GM12892 (cell line): ENCODE measurements at regions not wholly inside any gene's neighbourhood (a gene's known extent, or its start where the extent isn't known, plus 50 kb on each side); places are given as distances from the start of the nearest gene placed in this dataset.

Experiments
- DNase-seq: peaks from one replicate; pipeline ENCODE4 v3.0.0; 2011; ENCODE audit not compliant: insufficient read length
- FAIRE-seq: peaks from 2 replicates; lab custom pipeline; 2011; peaks lifted over from hg19 to GRCh38; lab: Jason Lieb, UNC
- POLR2A ChIP-seq: IDR thresholded peaks from 2 replicates; pipeline ENCODE4 v1.6.1; 2011; ENCODE audit warnings: low read depth, low read length, control low read depth
- POLR2AphosphoS5 ChIP-seq: IDR thresholded peaks from 2 replicates; pipeline ENCODE4 v1.6.1; 2011; ENCODE audit warnings: low read depth, low read length, control low read depth
- TAF1 ChIP-seq: IDR thresholded peaks from 2 replicates; pipeline ENCODE4 v1.6.1; 2011; ENCODE audit warnings: low read depth, mild to moderate bottlenecking, control low read depth, low read length, borderline replicate concordance

GRCh38 chr10:121338206-121338980 is 259.9 kb downstream of the FGFR2 start:
- FAIRE-seq, result no peak
- TF ChIP-seq POLR2A (no peak), TAF1 (no peak), POLR2AphosphoS5 (no peak)
- DNase-seq, result no peak

DNA sequence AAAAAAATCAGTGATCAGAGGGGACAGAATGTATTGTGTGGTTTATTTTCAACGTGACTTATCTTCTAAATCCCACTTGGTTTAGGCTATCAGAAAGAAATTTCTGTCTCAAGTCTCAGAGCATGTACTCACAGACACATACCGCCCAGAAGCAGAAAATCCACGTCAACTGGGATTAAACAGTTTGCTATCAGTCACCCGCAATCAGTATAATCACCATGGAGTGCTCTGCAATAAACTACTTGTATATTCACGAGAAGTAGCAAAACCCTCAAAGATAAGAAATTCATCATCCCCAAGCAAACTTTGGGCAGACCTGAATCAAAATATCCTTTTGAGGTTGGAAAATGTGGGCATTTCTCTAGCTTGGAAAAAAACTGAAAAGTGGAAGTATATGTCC is 259.1 kb downstream of the FGFR2 start:
- FAIRE-seq (no peak), DNase-seq (no peak)
- TF ChIP-seq POLR2AphosphoS5, result no peak
- no peak for TF ChIP-seq TAF1
- no peak for TF ChIP-seq POLR2A

DNA sequence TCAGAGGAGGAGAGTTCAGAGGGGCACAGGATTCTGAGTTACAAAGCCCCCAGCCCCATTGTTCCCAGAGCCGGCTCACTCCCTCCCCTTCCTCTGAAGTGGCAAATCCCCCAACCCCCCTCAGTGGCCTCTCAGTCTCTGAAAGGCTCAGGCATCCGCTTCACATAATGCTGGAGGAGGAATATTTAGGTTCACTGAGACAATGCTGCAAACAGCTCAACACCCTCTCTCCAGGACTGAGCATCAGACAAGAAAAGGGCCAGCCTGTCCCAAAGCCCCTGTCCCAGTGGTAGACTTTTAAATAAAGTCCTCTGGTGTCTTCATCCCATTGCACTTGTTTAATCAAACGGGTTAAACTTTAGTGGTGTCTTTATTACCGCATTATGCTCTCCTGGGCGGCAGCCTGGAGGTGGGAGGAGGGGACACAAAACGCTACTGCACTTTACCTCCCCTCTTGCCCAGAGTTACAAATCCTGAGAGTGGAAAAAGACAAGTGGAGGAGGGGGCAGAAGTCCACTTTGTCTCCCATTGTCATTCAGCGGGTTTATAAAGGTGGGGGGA is 257.9 kb downstream of the FGFR2 start:
- TF ChIP-seq POLR2AphosphoS5, result no peak
- no peak for TF ChIP-seq POLR2A
- TF ChIP-seq TAF1, result no peak
- no peak for FAIRE-seq
- no peak for DNase-seq

- no peak for DNase-seq
- TF ChIP-seq POLR2AphosphoS5, result no peak
- no peak for TF ChIP-seq TAF1
- TF ChIP-seq POLR2A, result no peak
- FAIRE-seq, result no peak
Observed at GRCh38 chr10:121351540-121351939, 246.7 kb downstream of the FGFR2 start.

DNA sequence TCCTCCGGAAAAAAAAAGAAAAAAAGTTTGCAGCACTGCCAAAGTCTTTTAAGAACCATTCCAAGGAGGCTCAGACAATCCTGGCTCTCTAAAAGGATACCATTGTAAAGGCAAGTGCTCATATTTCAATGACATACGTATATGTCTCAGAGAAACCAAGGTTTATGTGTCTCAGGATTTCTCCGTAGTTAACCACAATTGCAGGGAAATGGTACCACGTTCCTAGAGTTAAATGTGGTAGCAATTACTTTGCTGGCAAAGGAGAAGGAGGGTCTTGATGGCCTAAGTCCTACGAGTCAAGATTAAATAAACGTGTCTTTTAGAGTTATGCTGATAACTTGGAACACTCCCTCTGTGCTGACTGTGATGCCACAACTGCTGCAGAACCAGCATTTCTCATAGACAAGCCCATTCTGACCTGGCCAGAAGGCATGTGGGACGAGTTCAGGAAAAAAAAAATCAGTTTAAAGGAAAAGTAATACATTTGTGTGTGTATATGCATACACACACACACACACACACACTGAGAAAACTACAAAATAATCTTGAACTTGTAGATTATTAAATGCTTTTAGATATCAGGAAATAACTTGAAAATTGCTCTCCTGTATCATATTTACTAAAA is 245.9 kb downstream of the FGFR2 start:
- no peak for TF ChIP-seq POLR2AphosphoS5
- TF ChIP-seq POLR2A, result no peak
- no peak for TF ChIP-seq TAF1
- DNase-seq, result no peak
- FAIRE-seq, result no peak

GRCh38 chr10:121355161-121355560 is 243.1 kb downstream of the FGFR2 start:
- DNase-seq (no peak), FAIRE-seq (no peak)
- TF ChIP-seq TAF1 (no peak), POLR2AphosphoS5 (no peak), POLR2A (no peak)

DNA sequence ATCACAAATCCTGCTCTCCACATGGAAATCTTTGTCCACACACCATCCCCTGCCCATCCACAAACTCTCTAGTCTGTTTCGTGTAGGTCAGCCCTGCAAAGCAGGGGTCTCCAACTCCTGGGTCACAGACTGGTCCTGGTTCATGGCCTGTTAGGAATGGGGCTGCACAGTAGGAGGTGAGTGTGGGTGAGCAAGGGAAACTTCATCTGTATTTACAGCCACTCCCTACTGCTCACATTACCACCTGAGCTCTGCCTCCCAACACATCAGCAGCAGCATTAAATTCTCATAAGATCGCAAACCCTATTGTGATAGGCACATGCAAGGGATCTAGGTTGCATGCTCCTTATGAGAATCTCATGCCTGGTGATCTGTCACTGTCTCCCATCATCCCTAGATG is 242.1 kb downstream of the FGFR2 start:
- no peak for DNase-seq
- FAIRE-seq, result no peak
- TF ChIP-seq POLR2A, result no peak
- no peak for TF ChIP-seq TAF1
- no peak for TF ChIP-seq POLR2AphosphoS5

DNA sequence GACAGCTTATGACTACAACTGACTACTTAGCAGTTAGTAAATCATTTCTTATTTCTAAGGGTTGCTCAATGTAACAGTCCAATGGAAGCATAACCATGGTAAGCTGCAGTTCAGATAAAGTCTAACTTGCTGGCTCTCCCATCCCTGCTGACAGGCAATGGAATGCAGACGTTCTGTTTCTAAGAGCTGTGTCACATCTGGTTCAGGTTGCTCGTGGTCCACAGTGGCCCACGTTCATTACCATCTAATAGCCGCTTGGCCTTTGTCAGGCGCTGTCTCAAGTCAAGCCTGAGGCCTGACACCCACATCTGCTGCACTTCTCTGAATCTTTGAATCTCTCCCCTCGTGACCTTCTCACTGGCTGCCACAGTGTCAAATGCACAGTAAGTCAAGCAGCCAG is 240.8 kb downstream of the FGFR2 start:
- TF ChIP-seq TAF1 (no peak), POLR2A (no peak), POLR2AphosphoS5 (no peak)
- no peak for DNase-seq
- FAIRE-seq, result no peak

- DNase-seq (no peak), FAIRE-seq (no peak)
- TF ChIP-seq POLR2AphosphoS5 (no peak), TAF1 (no peak), POLR2A (no peak)
Observed at GRCh38 chr10:121362026-121362425, 236.2 kb downstream of the FGFR2 start.

DNA sequence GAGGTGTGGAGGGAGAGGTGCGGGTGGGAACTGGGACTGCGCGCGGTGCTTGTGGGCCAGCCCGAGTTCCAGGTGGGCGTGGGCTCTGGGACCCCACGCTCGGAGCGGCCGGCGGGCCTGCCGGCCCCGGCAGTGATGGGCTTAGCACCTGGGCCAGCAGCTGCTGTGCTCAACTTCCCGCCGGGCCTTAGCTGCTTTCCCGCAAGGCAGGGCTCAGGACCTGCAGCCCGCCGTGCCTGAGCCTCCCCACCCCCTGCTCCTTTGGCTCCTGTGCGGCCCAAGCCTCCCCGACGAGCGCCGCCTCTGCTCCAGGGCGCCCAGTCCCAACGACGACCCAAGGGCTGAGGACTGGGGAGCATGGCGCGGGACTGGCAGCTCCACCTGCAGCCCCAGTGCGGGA is 232.7 kb downstream of the FGFR2 start:
- DNase-seq (no peak), FAIRE-seq (no peak)
- TF ChIP-seq POLR2AphosphoS5 (no peak), POLR2A (no peak), TAF1 (no peak)

- DNase-seq, result no peak
- FAIRE-seq, result no peak
- no peak for TF ChIP-seq POLR2A
- TF ChIP-seq POLR2AphosphoS5, result no peak
- TF ChIP-seq TAF1, result no peak
Observed at GRCh38 chr10:121368347-121369025, 229.8 kb downstream of the FGFR2 start.

DNA sequence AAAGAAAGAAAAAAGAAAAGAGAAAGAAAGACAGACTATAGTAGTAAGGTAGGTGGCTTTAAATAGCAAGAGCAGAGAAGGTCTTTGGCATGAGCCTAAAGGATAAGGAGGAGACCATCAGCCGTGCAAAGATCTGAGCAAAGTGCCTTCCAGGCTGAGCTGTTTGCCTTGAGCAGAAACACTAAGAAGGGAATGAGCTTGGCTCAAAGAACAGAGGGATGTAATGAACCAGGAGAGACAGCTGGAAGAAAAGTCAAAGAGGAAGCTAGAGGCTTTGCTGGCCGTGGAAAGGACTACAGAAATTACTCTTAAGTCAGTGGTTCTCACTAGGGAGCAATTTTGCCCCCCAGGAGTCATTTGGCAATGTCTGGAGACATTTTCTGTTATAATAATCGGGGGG is 228.6 kb downstream of the FGFR2 start:
- DNase-seq, result no peak
- TF ChIP-seq TAF1 (no peak), POLR2AphosphoS5 (no peak), POLR2A (no peak)
- FAIRE-seq, result no peak
